IMR-90 (cell line): ENCODE measurements at regions not wholly inside any gene's neighbourhood (a gene's known extent, or its start where the extent isn't known, plus 50 kb on each side); places are given as distances from the start of the nearest gene placed in this dataset.

Experiments used
- ATAC-seq: fragments of 200-7000 bp; cut with Tn5 transposase; 2 replicates; pipeline ENCODE4 v1.9.1; 2020; ENCODE audit warnings: low read depth, mild to moderate bottlenecking, moderate library complexity
- BruUV-seq: library from RNA; stranded (reverse); fragments of 400-500 nt; replicated peaks from 2 replicates; lab custom pipeline; 2021; lab: Mats Ljungman, UMichigan
- CTCF ChIA-PET: fragments of 300-600 bp; formaldehyde crosslinking; extraction: SDS; loops from one replicate; lab custom pipeline; 2021; ENCODE audit warnings: antibody characterized with exemption; lab: Yijun Ruan, JAX
- POLR2A ChIA-PET: fragments of 300-600 bp; sonication (Branson Sonifier 250); formaldehyde crosslinking; loops from one replicate; lab custom pipeline; 2022; ENCODE audit warnings: antibody characterized with exemption; ENCODE audit not compliant: unreplicated experiment; lab: Charles Lee
- DNase-seq: peaks from one replicate; pipeline ENCODE4 v3.0.0; 2013
- H2AFZ ChIP-seq: replicated peaks from 2 replicates; pipeline ENCODE3; 2013; ENCODE audit warnings: low read length, mild to moderate bottlenecking; ENCODE audit not compliant: poor library complexity
- H2AK5ac ChIP-seq: 2 replicates; pipeline ENCODE4 v1.6.1; 2013; ENCODE audit warnings: low read depth, low read length, inconsistent platforms
- H2AK9ac ChIP-seq: replicated peaks from 2 replicates; pipeline ENCODE3; 2013; ENCODE audit warnings: mild to moderate bottlenecking, low read depth, low read length, moderate library complexity; ENCODE audit not compliant: poor library complexity
- H2BK120ac ChIP-seq: 2 replicates; pipeline ENCODE4 v1.6.1; 2013; ENCODE audit warnings: low read depth, low read length, inconsistent platforms
- H2BK15ac ChIP-seq: 3 replicates; pipeline ENCODE4 v1.6.1; 2013; ENCODE audit warnings: low read depth, low read length, inconsistent platforms
- H2BK20ac ChIP-seq: 2 replicates; pipeline ENCODE4 v1.6.1; 2013; ENCODE audit warnings: low read depth, mild to moderate bottlenecking, inconsistent platforms, low read length, moderate library complexity
- H2BK5ac ChIP-seq: 2 replicates; pipeline ENCODE4 v1.6.1; 2013; ENCODE audit warnings: mild to moderate bottlenecking, low read depth, low read length, inconsistent platforms; ENCODE audit not compliant: poor library complexity, severe bottlenecking
- H3K14ac ChIP-seq: replicated peaks from 2 replicates; pipeline ENCODE4 v1.6.1; 2013; ENCODE audit warnings: low read depth, low read length, inconsistent platforms
- H3K18ac ChIP-seq: 2 replicates; pipeline ENCODE4 v1.6.1; 2013; ENCODE audit warnings: low read depth, low read length, control low read depth
- H3K23ac ChIP-seq: 2 replicates; pipeline ENCODE4 v1.6.1; 2013; ENCODE audit warnings: low read depth, low read length, inconsistent platforms
- H3K27ac ChIP-seq: 2 replicates; pipeline ENCODE4 v1.5.1; 2013; ENCODE audit warnings: mild to moderate bottlenecking, control low read depth, low read length; ENCODE audit not compliant: insufficient read depth
- H3K27me3 ChIP-seq: 2 replicates; pipeline ENCODE4 v1.6.1; 2013; ENCODE audit warnings: low read length; ENCODE audit not compliant: control insufficient read depth, insufficient read depth
- H3K36me3 ChIP-seq: 2 replicates; pipeline ENCODE4 v1.6.1; 2013; ENCODE audit warnings: low read length, mixed read lengths; ENCODE audit not compliant: control insufficient read depth, insufficient read depth
- H3K4ac ChIP-seq: 2 replicates; pipeline ENCODE4 v1.6.1; 2013; ENCODE audit warnings: low read depth, low read length, inconsistent platforms
- H3K4me1 ChIP-seq: 2 replicates; pipeline ENCODE4 v1.6.1; 2013; ENCODE audit warnings: low read length, mixed read lengths; ENCODE audit not compliant: control insufficient read depth, insufficient read depth
- H3K4me2 ChIP-seq: 2 replicates; pipeline ENCODE4 v1.6.1; 2013; ENCODE audit warnings: low read depth, mild to moderate bottlenecking, control low read depth, low read length, moderate library complexity
- H3K4me3 ChIP-seq: 2 replicates; pipeline ENCODE4 v1.5.1; 2013; ENCODE audit warnings: low read depth, mild to moderate bottlenecking, control low read depth, low read length, moderate library complexity; ENCODE audit not compliant: insufficient read depth
- H3K56ac ChIP-seq: 2 replicates; pipeline ENCODE4 v1.6.1; 2013; ENCODE audit warnings: low read length, inconsistent platforms; ENCODE audit not compliant: insufficient read depth; ENCODE audit errors: extremely low read depth
- H3K79me1 ChIP-seq, 2 experiments: 2 replicates each; pipeline ENCODE4 v1.6.1; 2013; ENCODE audit warnings: low read length in 2 of 2, inconsistent platforms in 1 of 2, low read depth in 1 of 2
- H3K9ac ChIP-seq: 2 replicates; pipeline ENCODE4 v1.6.1; 2013; ENCODE audit warnings: low read depth, low read length, control low read depth
- H3K9me1 ChIP-seq: 2 replicates; pipeline ENCODE4 v1.6.1; 2013; ENCODE audit warnings: low read length, inconsistent platforms; ENCODE audit not compliant: insufficient read depth
- H3K9me3 ChIP-seq: 2 replicates; pipeline ENCODE4 v1.6.1; 2013; ENCODE audit warnings: low read length; ENCODE audit not compliant: control insufficient read depth, insufficient read depth
- H4K20me1 ChIP-seq: 2 replicates; pipeline ENCODE4 v1.6.1; 2013; ENCODE audit warnings: low read length, inconsistent platforms; ENCODE audit not compliant: insufficient read depth
- H4K5ac ChIP-seq: 2 replicates; pipeline ENCODE4 v1.6.1; 2013; ENCODE audit warnings: mild to moderate bottlenecking, low read depth, low read length, control low read depth
- H4K8ac ChIP-seq, 2 experiments: 2 replicates each; pipeline ENCODE4 v1.6.1; 2013; ENCODE audit warnings: low read depth in 2 of 2, low read length in 2 of 2, control low read depth in 1 of 2, inconsistent platforms in 1 of 2
- H4K91ac ChIP-seq: 2 replicates; pipeline ENCODE4 v1.6.1; 2013; ENCODE audit warnings: low read depth, low read length, inconsistent platforms; ENCODE audit not compliant: insufficient read depth
- BHLHE40 ChIP-seq: fragments of 150-350 bp; IDR thresholded peaks from 2 replicates; pipeline ENCODE4 v1.6.1; 2016; ENCODE audit warnings: mild to moderate bottlenecking, low read depth, low read length
- CHD1 ChIP-seq: IDR thresholded peaks from 2 replicates; pipeline ENCODE4 v1.6.1; 2012; ENCODE audit warnings: low read depth, low read length, improper control_type of control experiment
- FOS ChIP-seq: fragments of 150-350 bp; IDR thresholded peaks from 2 replicates; pipeline ENCODE4 v1.6.1; 2016; ENCODE audit warnings: low read depth, low read length
- MAFK ChIP-seq: IDR thresholded peaks from 2 replicates; pipeline ENCODE4 v1.6.1; 2012; ENCODE audit warnings: low read depth, low read length, improper control_type of control experiment
- MAZ ChIP-seq: IDR thresholded peaks from 2 replicates; pipeline ENCODE4 v1.6.1; 2012; ENCODE audit warnings: low read depth, mild to moderate bottlenecking, low read length, improper control_type of control experiment, moderate library complexity, borderline replicate concordance
- MXI1 ChIP-seq: IDR thresholded peaks from 2 replicates; pipeline ENCODE4 v1.6.1; 2012; ENCODE audit warnings: low read depth, mild to moderate bottlenecking, low read length, moderate library complexity, borderline replicate concordance
- NFE2L2 ChIP-seq: fragments of 150-350 bp; IDR thresholded peaks from 2 replicates; pipeline ENCODE4 v1.6.1; 2016; ENCODE audit warnings: low read depth, mild to moderate bottlenecking, low read length
- POLR2A ChIP-seq: IDR thresholded peaks from 2 replicates; pipeline ENCODE4 v1.6.1; 2012; ENCODE audit warnings: mild to moderate bottlenecking, low read depth, low read length
- RAD21 ChIP-seq: IDR thresholded peaks from 2 replicates; pipeline ENCODE4 v1.6.1; 2012; ENCODE audit warnings: low read length, improper control_type of control experiment
- RCOR1 ChIP-seq: IDR thresholded peaks from 2 replicates; pipeline ENCODE4 v1.6.1; 2012; ENCODE audit warnings: mild to moderate bottlenecking, low read length, improper control_type of control experiment; ENCODE audit not compliant: insufficient replicate concordance
- RFX5 ChIP-seq: IDR thresholded peaks from 2 replicates; pipeline ENCODE4 v1.8.0; 2012; ENCODE audit warnings: low read depth, mild to moderate bottlenecking, low read length, moderate library complexity
- USF2 ChIP-seq: fragments of 150-350 bp; IDR thresholded peaks from 2 replicates; pipeline ENCODE4 v1.6.1; 2017; ENCODE audit warnings: mild to moderate bottlenecking, antibody characterized with exemption, low read length, low read depth
- WGBS, 2 experiments: methylation state at CpG; one replicate each; pipeline versions ENCODE4 v1.1.5 to v1.1.7; 2013; ENCODE audit warnings: missing lambda C conversion rate in 2 of 2; ENCODE audit not compliant: insufficient read length in 1 of 2; ENCODE audit errors: extremely low coverage in 2 of 2; 5-methylcytosine and 5-hydroxymethylcytosine counted together
- dilution Hi-C: fragments of 300-500 bp; cut with HindIII; formaldehyde crosslinking; loops from one replicate; pipeline ENCODE4 v1.14.3; 2018; ENCODE audit warnings: low sequenced_read_pairs; ENCODE audit not compliant: unreplicated experiment
- in situ Hi-C: fragments of 300-500 bp; cut with MboI; formaldehyde crosslinking; loops from 3 replicates; pipeline ENCODE4 v1.14.3; 2019; ENCODE audit warnings: low sequenced_read_pairs, inconsistent platforms, mixed read lengths
- intact Hi-C: fragments of 100-400 bp; cut with micrococcal nuclease; formaldehyde crosslinking; loops from 2 replicates; pipeline ENCODE4 v1.10.0; 2022
- TF ChIP-seq, protein P1 (sequence below): conservative IDR thresholded peaks from 2 replicates; pipeline ENCODE4 v1.5.1; 2012; ENCODE audit warnings: mild to moderate bottlenecking, low read depth, low read length, improper control_type of control experiment

GRCh38 chr2:5250482-5250881 is 441.7 kb upstream of the SOX11 start:
- TF ChIP-seq RAD21, result no peak
- TF ChIP-seq RFX5, result no peak
- no peak for TF ChIP-seq CHD1
- no peak for TF ChIP-seq MAZ
- no peak for TF ChIP-seq FOS
- no peak for TF ChIP-seq RCOR1
- no peak for TF ChIP-seq USF2
- no peak for TF ChIP-seq MXI1
- no peak for TF ChIP-seq MAFK
- TF ChIP-seq BHLHE40, result no peak
- TF ChIP-seq NFE2L2, result no peak
- no peak for TF ChIP-seq POLR2A
- TF ChIP-seq, protein P1, sequence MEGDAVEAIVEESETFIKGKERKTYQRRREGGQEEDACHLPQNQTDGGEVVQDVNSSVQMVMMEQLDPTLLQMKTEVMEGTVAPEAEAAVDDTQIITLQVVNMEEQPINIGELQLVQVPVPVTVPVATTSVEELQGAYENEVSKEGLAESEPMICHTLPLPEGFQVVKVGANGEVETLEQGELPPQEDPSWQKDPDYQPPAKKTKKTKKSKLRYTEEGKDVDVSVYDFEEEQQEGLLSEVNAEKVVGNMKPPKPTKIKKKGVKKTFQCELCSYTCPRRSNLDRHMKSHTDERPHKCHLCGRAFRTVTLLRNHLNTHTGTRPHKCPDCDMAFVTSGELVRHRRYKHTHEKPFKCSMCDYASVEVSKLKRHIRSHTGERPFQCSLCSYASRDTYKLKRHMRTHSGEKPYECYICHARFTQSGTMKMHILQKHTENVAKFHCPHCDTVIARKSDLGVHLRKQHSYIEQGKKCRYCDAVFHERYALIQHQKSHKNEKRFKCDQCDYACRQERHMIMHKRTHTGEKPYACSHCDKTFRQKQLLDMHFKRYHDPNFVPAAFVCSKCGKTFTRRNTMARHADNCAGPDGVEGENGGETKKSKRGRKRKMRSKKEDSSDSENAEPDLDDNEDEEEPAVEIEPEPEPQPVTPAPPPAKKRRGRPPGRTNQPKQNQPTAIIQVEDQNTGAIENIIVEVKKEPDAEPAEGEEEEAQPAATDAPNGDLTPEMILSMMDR, result no peak
- Histone ChIP-seq H4K91ac (no peak overlapping the region), H3K9ac (no peak overlapping the region), H4K5ac (no peak overlapping the region), H4K20me1 (no peaks in the 10 kb centered on the region), H3K27ac (no peak overlapping the region), H2AFZ (no peak overlapping the region), H3K23ac (no peak overlapping the region), H3K9me3 (peaks cover 18% of the 10 kb centered on the region), H3K14ac (no peak overlapping the region), H2BK20ac (no peak overlapping the region), H3K4ac (no peak overlapping the region), H2BK5ac (no peak overlapping the region), H2AK9ac (no peak overlapping the region), H3K79me1 (no peaks in the 10 kb centered on the region), H3K27me3 (no peaks in the 10 kb centered on the region), H2BK120ac (no peak overlapping the region), H3K4me1 (no peaks in the 10 kb centered on the region), H3K56ac (no peak overlapping the region), H3K4me2 (no peak overlapping the region), H2BK15ac (no peak overlapping the region), H4K8ac (no peak overlapping the region), H3K9me1 (no peaks in the 10 kb centered on the region), H3K18ac (no peak overlapping the region), H3K36me3 (no peaks in the 10 kb centered on the region), H2AK5ac (no peak overlapping the region), H3K4me3 (no peak overlapping the region)
- POLR2A ChIA-PET, result no interaction called here
- BruUV-seq, result no TSS peak
- intact Hi-C loops (no loop called here), in situ Hi-C loops (no loop called here), dilution Hi-C loops (no loop called here)
- WGBS, 2 experiments, result 80% methylated on average over 3 of the region's 5 CpGs; no CpG with 5 or more reads in 1 of the 2 experiments
- CTCF ChIA-PET, result interaction anchor here (0.6 kb wide), 1 partner anchor 72 kb away, joined by 3 read pairs; no protein-coding TSS in a partner anchor
- DNase-seq, result no peak
- no peak for ATAC-seq
